M059J (cell line): ENCODE measurements at regions not wholly inside any gene's neighbourhood (a gene's known extent, or its start where the extent isn't known, plus 50 kb on each side); places are given as distances from the start of the nearest gene placed in this dataset.
"Not testable (repeated sequence)": the region's sequence is repeated elsewhere in the genome, so short reads cannot be mapped to it uniquely, and the experiment has no call there.

Experiments
- DNase-seq: peaks from one replicate; pipeline ENCODE4 v3.0.0-alpha.2; 2012; ENCODE audit warnings: low read depth

- DNase-seq, result peak; percentile 58
These were observed 124.6 kb upstream of the KCNAB1 start for GRCh38 chr3:155995525-155996370.

- DNase-seq, result no peak
These were observed 123.5 kb upstream of the KCNAB1 start for GRCh38 chr3:155996882-155997281.

GRCh38 chr3:155998173-155998572 lies 122.2 kb upstream of the KCNAB1 start:
- not testable (repeated sequence) for DNase-seq

DNA sequence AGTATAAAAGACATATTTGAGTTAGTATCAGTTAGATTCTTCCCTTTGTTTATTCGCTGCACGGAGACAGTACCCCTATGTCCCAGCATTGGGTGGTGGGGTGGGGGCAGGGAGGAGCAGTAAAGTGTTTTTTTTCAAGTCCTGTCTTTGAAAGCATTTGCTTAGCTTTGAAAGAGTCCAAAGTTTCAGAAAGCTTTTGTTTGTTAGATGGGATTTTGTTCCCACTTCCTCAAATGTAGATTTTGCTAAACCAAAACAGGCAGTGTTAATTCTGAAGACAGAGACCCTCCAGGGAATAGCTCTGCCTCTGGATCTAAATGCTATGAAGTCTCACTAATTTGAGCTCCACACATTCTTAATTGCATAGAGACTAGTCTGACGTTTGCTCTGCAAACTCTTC lies 114.6 kb upstream of the KCNAB1 start:
- no peak for DNase-seq

GRCh38 chr3:156010829-156011228 lies 109.5 kb upstream of the KCNAB1 start:
- peak; percentile 19 for DNase-seq

- DNase-seq, result no peak
These were observed 105.9 kb upstream of the KCNAB1 start for GRCh38 chr3:156014489-156014888.

GRCh38 chr3:156016902-156017301 lies 103.5 kb upstream of the KCNAB1 start:
- DNase-seq, result no peak

- DNase-seq, result no peak
These were observed 102.9 kb upstream of the KCNAB1 start for GRCh38 chr3:156017352-156018030.

DNA sequence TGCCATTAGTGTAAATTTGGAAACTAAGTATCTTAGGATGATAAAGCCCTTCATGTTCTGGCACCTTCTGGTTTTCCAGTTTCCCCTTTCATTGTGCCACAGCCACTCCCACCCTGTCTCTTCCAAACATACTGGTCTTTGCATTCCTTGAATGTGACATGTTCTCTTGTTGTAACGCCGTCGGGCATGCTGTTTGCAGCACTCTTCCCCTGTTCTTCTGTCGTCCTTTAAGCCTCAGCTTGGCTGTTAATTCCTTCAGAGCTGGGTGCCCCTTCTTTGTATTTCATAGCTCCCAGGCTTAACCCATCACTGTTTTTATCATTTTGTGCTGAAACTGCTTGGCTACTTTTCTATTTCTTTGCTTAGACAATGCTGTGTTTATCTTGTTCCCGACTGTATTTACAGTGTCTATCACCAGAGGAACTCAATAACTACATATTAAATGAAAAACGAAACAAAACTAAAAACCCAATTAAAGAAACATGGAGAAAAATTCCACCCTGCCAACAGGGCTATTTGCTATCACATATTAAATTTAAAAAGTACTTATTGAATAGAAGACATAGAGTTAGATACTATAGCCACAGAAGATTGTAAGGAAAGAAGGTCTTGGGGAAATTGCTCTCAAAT lies 95.4 kb upstream of the KCNAB1 start:
- peak; percentile 37 for DNase-seq

GRCh38 chr3:156029208-156029607 lies 91.2 kb upstream of the KCNAB1 start:
- no peak for DNase-seq

DNA sequence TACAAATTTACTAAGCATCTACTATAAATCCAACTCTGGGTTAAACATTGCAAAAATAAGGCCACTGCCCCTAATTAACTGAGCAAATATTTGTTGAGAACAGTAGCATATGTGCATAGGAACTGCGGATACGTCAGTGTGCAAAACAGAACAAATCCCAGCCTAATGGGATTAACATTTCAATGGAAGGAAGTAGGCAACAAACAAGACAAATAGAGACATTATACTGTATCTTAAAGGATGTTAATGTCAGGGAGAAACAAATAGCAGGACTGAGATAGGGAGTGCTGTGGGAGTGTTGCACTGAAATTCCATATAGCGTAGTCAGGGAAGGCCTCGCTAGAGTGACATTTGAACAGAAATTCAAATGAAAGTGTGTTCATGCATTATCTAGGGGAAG lies 89.7 kb upstream of the KCNAB1 start:
- no peak for DNase-seq

DNA sequence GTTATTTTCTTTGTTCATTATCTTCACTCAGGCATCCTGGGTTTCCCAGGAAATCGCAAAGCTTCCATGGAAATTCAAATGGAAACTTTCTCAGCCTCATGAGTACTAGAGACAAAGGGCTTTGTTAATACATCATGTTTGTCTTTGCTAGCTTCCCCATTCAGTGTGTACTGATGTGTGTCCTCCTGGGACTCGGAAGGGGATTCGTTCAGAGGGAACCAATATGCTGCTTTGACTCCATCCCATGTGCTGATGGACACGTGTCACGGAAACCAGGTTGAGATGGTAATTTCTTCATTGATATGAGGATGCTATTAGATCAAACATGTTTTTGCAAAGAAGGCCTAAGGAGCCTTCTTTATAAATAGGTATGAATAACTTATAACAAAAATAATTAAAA lies 87.0 kb upstream of the KCNAB1 start:
- DNase-seq, result no peak

GRCh38 chr3:156035158-156035557 lies 85.2 kb upstream of the KCNAB1 start:
- no peak for DNase-seq

DNA sequence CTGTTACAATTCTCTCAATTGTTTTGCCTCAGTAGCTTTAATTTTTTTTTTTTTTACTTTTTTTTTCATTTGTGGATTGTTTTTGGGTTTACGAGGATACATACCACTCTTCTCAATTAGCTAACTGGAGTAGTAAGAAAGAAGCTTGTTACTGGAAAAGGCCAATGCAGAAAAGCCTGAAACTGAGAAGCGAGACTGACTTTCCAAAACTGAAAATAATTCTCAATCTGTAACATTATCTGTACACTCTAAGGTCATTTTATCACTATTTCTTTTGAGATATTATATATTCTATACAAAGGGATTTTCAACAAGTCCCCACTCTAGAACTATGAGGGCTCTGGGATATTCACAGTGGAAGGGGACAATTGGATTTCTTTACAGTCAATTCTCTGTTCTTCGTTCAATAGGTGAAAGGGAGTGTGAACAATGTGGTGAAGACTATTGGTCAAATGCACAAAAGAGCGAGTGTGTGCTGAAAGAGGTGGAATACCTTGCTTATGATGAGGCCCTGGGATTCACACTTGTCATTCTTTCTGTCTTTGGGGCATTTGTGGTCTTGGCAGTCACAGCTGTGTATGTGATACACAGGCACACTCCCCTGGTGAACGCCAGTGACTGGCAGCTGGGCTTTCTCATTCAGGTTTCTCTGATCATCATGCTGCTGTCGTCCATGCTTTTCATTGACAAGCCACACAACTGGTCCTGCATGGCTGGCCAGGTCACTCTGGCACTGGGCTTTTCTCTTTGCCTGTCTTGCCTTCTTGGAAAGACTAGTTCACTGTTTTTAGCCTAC lies 83.9 kb upstream of the KCNAB1 start:
- no peak for DNase-seq

DNA sequence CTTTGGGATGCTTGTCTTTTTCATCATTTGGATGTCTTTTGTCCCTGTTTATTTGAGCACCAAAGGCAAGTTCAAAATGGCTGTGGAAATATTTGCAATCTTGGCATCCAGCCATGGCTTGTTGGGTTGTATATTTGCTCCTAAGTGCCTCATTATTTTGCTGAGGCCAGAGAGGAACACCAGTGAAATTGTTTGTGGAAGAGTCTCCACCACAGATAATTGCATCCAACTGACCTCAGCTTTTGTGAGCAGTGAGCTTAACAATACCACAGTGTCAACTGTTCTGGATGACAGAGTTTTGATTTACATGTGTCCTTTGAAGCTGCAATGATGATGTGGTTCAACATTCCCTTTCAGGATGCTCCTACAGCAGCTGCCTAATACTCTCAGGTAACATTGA lies 83.0 kb upstream of the KCNAB1 start:
- DNase-seq, result no peak

DNA sequence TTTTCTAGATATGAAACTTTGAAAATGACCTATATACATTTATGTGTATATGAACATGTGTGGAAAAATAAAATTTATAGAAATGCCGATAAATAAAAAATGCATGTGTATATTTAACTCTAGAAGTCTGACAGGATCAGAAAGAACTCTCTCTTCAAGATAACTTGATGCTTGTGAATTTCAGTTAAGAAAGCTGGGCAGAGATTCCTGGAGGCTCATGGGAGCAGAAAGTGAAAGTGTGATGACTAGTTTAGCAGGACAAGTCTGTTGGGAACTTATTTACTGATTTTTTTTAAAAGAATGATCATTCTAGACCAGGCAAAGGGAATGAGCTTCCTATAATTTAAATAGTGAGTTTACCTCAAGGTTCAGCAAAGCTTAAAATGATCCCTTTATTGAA lies 81.5 kb upstream of the KCNAB1 start:
- no peak for DNase-seq

GRCh38 chr3:156040041-156040440 lies 80.3 kb upstream of the KCNAB1 start:
- no peak for DNase-seq

GRCh38 chr3:156041216-156041841 lies 79.0 kb upstream of the KCNAB1 start:
- not testable (repeated sequence) for DNase-seq

- DNase-seq, result not testable (repeated sequence)
These were observed 78.5 kb upstream of the KCNAB1 start for GRCh38 chr3:156041856-156042255.

DNA sequence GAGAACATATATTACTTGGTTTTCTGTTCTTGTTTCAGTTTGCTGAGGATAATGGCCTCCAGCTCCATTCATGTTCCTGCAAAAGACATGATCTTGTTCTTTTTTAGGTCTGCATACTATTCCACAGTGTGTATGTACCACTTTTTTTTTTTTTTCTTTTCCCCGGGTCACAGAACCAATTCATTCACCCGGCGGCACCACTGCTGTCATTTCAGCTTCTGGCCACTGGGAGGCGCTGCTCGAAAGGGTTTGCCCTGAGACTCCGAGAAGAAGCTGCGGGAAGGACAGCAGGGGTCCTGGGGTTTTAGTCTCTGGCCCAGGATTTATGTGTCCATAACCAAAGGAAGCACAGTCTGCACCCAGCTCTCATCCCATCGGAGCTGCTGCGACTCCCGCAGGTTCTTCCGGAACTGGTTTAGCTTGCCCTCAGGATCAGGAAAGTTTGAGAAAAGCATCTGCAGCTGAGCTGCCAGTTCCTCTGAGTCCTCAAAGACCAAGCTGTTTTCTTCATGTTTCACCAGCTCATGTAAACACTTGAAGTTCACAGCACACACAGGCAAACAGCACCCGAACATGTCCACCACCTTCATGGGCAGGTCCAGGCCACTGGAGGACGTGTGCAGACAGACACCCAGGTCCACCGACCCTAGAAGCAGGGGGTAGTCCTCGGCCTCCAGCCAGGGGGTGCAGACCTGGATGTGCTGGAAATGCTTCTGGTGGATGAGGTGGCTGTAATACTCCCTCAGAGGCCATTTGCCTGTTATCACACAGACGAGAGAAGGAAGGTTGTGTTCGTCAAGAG lies 76.3 kb upstream of the KCNAB1 start:
- peak; percentile 8 for DNase-seq

GRCh38 chr3:156044634-156044975 lies 75.8 kb upstream of the KCNAB1 start:
- DNase-seq, result no peak
